Neuron (in vitro differentiated cells): ENCODE measurements at regions not wholly inside any gene's neighbourhood (a gene's known extent, or its start where the extent isn't known, plus 50 kb on each side); places are given as distances from the start of the nearest gene placed in this dataset.

Source experiments
- H2AFZ ChIP-seq: one replicate; pipeline ENCODE4 v1.6.1; 2013; ENCODE audit warnings: low read depth, mild to moderate bottlenecking, inconsistent platforms, low read length, moderate library complexity
- H3K27me3 ChIP-seq: one replicate; pipeline ENCODE4 v1.6.1; 2013; ENCODE audit warnings: low read length; ENCODE audit not compliant: insufficient read depth
- H3K36me3 ChIP-seq: one replicate; pipeline ENCODE4 v1.6.1; 2013; ENCODE audit warnings: low read length; ENCODE audit not compliant: insufficient read depth
- H3K4me1 ChIP-seq: one replicate; pipeline ENCODE4 v1.6.1; 2013; ENCODE audit warnings: low read length; ENCODE audit not compliant: insufficient read depth
- H3K4me3 ChIP-seq: 2 replicates; pipeline ENCODE4 v1.5.1; 2013; ENCODE audit warnings: mild to moderate bottlenecking, low read length, moderate library complexity
- H3K9me3 ChIP-seq: one replicate; pipeline ENCODE4 v1.6.1; 2013; ENCODE audit warnings: low read length

GRCh38 chr2:198991431-198991830, 466.3 kb downstream of the SATB2 start:
- Histone ChIP-seq H3K27me3 (no peaks in the 10 kb centered on the region), H2AFZ (no peak overlapping the region)

GRCh38 chr2:198975779-198976178, 482.0 kb downstream of the SATB2 start:
- no peak overlapping the region for H2AFZ ChIP-seq
- H3K9me3 ChIP-seq: no peaks in the 10 kb centered on the region
- no peaks in the 10 kb centered on the region for H3K36me3 ChIP-seq
- H3K4me1 ChIP-seq: no peaks in the 10 kb centered on the region
- H3K27me3 ChIP-seq: no peaks in the 10 kb centered on the region
- H3K4me3 ChIP-seq: no peak overlapping the region

More at GRCh38 chr2:198991431-198991830, 466.3 kb downstream of the SATB2 start:
- Histone ChIP-seq H3K36me3 (no peaks in the 10 kb centered on the region), H3K4me3 (no peak overlapping the region), H3K4me1 (no peaks in the 10 kb centered on the region), H3K9me3 (no peaks in the 10 kb centered on the region)

- H3K4me1 ChIP-seq: no peaks in the 10 kb centered on the region
- H3K9me3 ChIP-seq: no peaks in the 10 kb centered on the region
- no peak overlapping the region for H2AFZ ChIP-seq
- no peaks in the 10 kb centered on the region for H3K36me3 ChIP-seq
- no peaks in the 10 kb centered on the region for H3K27me3 ChIP-seq
- H3K4me3 ChIP-seq: no peak overlapping the region
Observed at GRCh38 chr2:198973785-198974184, 484.0 kb downstream of the SATB2 start.

GRCh38 chr2:198973181-198973580, 484.6 kb downstream of the SATB2 start:
- no peaks in the 10 kb centered on the region for H3K9me3 ChIP-seq
- H2AFZ ChIP-seq: no peak overlapping the region
- H3K4me3 ChIP-seq: no peak overlapping the region
- H3K27me3 ChIP-seq: no peaks in the 10 kb centered on the region
- no peaks in the 10 kb centered on the region for H3K36me3 ChIP-seq
- H3K4me1 ChIP-seq: no peaks in the 10 kb centered on the region

GRCh38 chr2:198968545-198968944, 489.2 kb downstream of the SATB2 start:
- no peaks in the 10 kb centered on the region for H3K27me3 ChIP-seq
- no peaks in the 10 kb centered on the region for H3K4me1 ChIP-seq
- no peaks in the 10 kb centered on the region for H3K9me3 ChIP-seq
- H2AFZ ChIP-seq: no peak overlapping the region
- H3K36me3 ChIP-seq: no peaks in the 10 kb centered on the region
- no peak overlapping the region for H3K4me3 ChIP-seq

GRCh38 chr2:198966269-198966668, 491.5 kb downstream of the SATB2 start:
- Histone ChIP-seq H2AFZ (no peak overlapping the region), H3K4me1 (no peaks in the 10 kb centered on the region), H3K27me3 (no peaks in the 10 kb centered on the region), H3K4me3 (no peak overlapping the region), H3K9me3 (no peaks in the 10 kb centered on the region), H3K36me3 (no peaks in the 10 kb centered on the region)

GRCh38 chr2:198961547-198961946, 496.2 kb downstream of the SATB2 start:
- H3K4me1 ChIP-seq: no peaks in the 10 kb centered on the region
- no peaks in the 10 kb centered on the region for H3K9me3 ChIP-seq
- H2AFZ ChIP-seq: no peak overlapping the region
- no peak overlapping the region for H3K4me3 ChIP-seq
- no peaks in the 10 kb centered on the region for H3K27me3 ChIP-seq
- no peaks in the 10 kb centered on the region for H3K36me3 ChIP-seq

GRCh38 chr2:198957181-198957580, 500.6 kb downstream of the SATB2 start:
- Histone ChIP-seq H3K36me3 (no peaks in the 10 kb centered on the region), H3K4me1 (no peaks in the 10 kb centered on the region), H2AFZ (no peak overlapping the region), H3K9me3 (no peaks in the 10 kb centered on the region), H3K27me3 (no peaks in the 10 kb centered on the region), H3K4me3 (no peak overlapping the region)

- no peaks in the 10 kb centered on the region for H3K9me3 ChIP-seq
- no peaks in the 10 kb centered on the region for H3K4me1 ChIP-seq
- no peaks in the 10 kb centered on the region for H3K36me3 ChIP-seq
- no peak overlapping the region for H3K4me3 ChIP-seq
- H3K27me3 ChIP-seq: no peaks in the 10 kb centered on the region
- no peak overlapping the region for H2AFZ ChIP-seq
Observed at GRCh38 chr2:198953328-198953727, 504.4 kb downstream of the SATB2 start.

- Histone ChIP-seq H3K36me3 (no peaks in the 10 kb centered on the region), H3K4me1 (no peaks in the 10 kb centered on the region), H2AFZ (no peak overlapping the region), H3K4me3 (no peak overlapping the region), H3K9me3 (no peaks in the 10 kb centered on the region), H3K27me3 (no peaks in the 10 kb centered on the region)
Observed at GRCh38 chr2:198950803-198951202, 506.9 kb downstream of the SATB2 start.

- Histone ChIP-seq H3K4me1 (no peaks in the 10 kb centered on the region), H3K36me3 (no peaks in the 10 kb centered on the region), H2AFZ (no peak overlapping the region), H3K9me3 (no peaks in the 10 kb centered on the region), H3K27me3 (no peaks in the 10 kb centered on the region), H3K4me3 (no peak overlapping the region)
Observed at GRCh38 chr2:198945496-198945895, 512.2 kb downstream of the SATB2 start.

GRCh38 chr2:198930170-198930569, 527.6 kb downstream of the SATB2 start:
- H3K4me1 ChIP-seq: no peaks in the 10 kb centered on the region
- no peaks in the 10 kb centered on the region for H3K9me3 ChIP-seq
- H3K4me3 ChIP-seq: no peak overlapping the region
- no peaks in the 10 kb centered on the region for H3K27me3 ChIP-seq
- no peaks in the 10 kb centered on the region for H3K36me3 ChIP-seq
- no peak overlapping the region for H2AFZ ChIP-seq

GRCh38 chr2:198928026-198928425, 529.7 kb downstream of the SATB2 start:
- no peaks in the 10 kb centered on the region for H3K4me1 ChIP-seq
- no peaks in the 10 kb centered on the region for H3K9me3 ChIP-seq
- H3K36me3 ChIP-seq: no peaks in the 10 kb centered on the region
- H2AFZ ChIP-seq: no peak overlapping the region
- no peak overlapping the region for H3K4me3 ChIP-seq
- no peaks in the 10 kb centered on the region for H3K27me3 ChIP-seq

- Histone ChIP-seq H3K4me3 (no peak overlapping the region), H2AFZ (no peak overlapping the region), H3K27me3 (no peaks in the 10 kb centered on the region), H3K9me3 (no peaks in the 10 kb centered on the region), H3K36me3 (no peaks in the 10 kb centered on the region), H3K4me1 (no peaks in the 10 kb centered on the region)
Observed at GRCh38 chr2:198917926-198918720, 539.6 kb downstream of the SATB2 start.
